HUES6 (cell line): ENCODE measurements at regions not wholly inside any gene's neighbourhood (a gene's known extent, or its start where the extent isn't known, plus 50 kb on each side); places are given as distances from the start of the nearest gene placed in this dataset.

Source experiments
- H3K27ac ChIP-seq: 2 replicates; pipeline ENCODE4 v1.7.0; 2013; ENCODE audit warnings: low read depth, mild to moderate bottlenecking, low read length, inconsistent platforms
- H3K27me3 ChIP-seq: 2 replicates; pipeline ENCODE4 v1.6.1; 2013; ENCODE audit warnings: low read length; ENCODE audit not compliant: control insufficient read depth, insufficient read depth
- H3K36me3 ChIP-seq: 2 replicates; pipeline ENCODE4 v1.6.1; 2013; ENCODE audit warnings: low read length; ENCODE audit not compliant: control insufficient read depth, insufficient read depth
- H3K4me1 ChIP-seq: 2 replicates; pipeline ENCODE4 v1.6.1; 2013; ENCODE audit warnings: low read length; ENCODE audit not compliant: control insufficient read depth, insufficient read depth
- H3K4me3 ChIP-seq: 2 replicates; pipeline ENCODE4 v1.5.1; 2013; ENCODE audit warnings: low read depth, low read length
- H3K9ac ChIP-seq: one replicate; pipeline ENCODE4 v1.6.1; 2013; ENCODE audit warnings: mild to moderate bottlenecking, low read length
- H3K9me3 ChIP-seq: 2 replicates; pipeline ENCODE4 v1.6.1; 2013; ENCODE audit warnings: low read depth, low read length; ENCODE audit not compliant: control insufficient read depth, insufficient read depth

DNA sequence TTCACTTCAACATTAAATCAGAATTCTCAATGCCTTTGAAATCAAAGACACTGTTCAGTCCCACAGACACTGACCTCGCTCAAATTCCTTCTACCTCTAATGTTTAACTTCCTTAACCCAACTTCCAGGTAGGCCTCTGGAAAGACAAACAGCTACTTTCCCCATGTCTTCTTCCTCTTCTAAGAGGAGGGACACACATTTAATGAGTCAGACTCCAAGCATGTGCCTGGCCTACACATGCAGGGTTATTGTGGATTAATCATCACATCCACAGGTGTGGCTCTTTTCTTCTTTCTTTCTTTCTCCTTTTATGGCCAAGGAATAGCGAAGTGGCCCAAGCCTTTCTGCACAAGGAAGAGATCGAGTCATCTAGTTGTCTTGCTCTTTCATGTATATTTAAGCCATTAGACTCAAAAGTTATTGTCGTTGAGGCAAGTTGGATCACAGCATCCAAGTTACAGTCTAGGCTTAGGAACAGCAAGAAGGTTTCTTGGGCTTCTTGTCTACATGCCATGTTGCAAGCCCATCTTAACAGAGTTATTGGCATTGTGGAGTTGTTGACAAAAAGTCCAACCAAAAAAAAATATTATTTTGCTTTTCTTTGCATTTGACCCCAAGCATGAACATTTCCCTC is 387.8 kb downstream of the IRS1 start:
- H3K9me3 ChIP-seq: no peaks in the 10 kb centered on the region
- peaks cover 4% of the 10 kb centered on the region; the same call in 1 of the 2 replicates for H3K4me1 ChIP-seq
- no peaks in the 10 kb centered on the region for H3K36me3 ChIP-seq
- H3K9ac ChIP-seq: no peak overlapping the region
- no peak overlapping the region for H3K4me3 ChIP-seq
- H3K27ac ChIP-seq: no peak overlapping the region
- no peaks in the 10 kb centered on the region for H3K27me3 ChIP-seq

DNA sequence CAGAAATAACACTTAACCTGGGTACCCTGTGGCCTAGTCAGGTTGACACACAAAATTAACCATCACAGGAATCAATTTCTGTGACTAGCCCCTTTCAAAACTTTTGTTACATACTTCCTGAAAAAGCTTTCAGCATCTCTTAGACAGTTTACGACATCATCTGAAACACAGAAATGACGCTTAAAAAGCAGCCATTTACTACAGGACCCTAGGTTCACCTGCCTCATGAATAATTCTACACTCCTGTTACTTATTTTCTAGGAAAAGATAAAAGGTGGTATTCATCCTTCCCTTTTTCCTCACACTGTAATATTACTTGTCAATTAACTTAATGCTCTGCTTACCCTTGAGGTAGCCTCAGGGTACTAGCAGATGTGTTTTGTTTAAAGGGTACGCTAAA is 388.4 kb downstream of the IRS1 start:
- Histone ChIP-seq H3K9me3 (no peaks in the 10 kb centered on the region), H3K4me3 (no peak overlapping the region), H3K27ac (no peak overlapping the region), H3K4me1 (peaks cover 4% of the 10 kb centered on the region; the same call in 1 of the 2 replicates), H3K27me3 (no peaks in the 10 kb centered on the region), H3K36me3 (no peaks in the 10 kb centered on the region), H3K9ac (no peak overlapping the region)

DNA sequence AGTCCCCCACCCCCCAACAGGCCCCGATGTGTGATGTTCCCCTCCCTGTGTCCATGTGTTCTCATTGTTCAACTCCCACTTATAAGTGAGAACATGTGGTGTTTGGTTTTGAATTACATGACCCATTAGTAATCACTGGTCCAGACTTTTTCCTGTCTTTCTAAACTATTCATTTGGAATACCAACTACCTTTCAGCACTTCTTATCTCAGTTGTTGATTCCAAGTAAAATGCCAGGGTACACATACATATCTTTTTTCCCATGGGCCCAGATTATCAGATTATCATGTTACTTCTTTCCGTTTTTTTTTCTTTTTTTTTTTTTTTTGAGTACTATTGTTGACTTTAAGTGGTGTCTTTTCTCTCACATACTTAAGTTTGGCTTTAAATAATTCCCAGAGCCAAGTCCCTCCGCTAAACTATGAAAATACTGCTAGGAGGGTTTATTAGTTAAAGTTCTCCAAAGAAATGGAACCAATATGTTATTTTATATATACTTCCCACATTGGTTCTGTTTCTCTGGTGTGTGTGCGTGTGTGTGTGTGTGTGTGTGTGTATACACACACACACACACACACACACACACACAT is 389.3 kb downstream of the IRS1 start:
- H3K9ac ChIP-seq: no peak overlapping the region
- no peak overlapping the region for H3K27ac ChIP-seq
- peaks cover 4% of the 10 kb centered on the region; the same call in 1 of the 2 replicates for H3K4me1 ChIP-seq

GRCh38 chr2:226409134-226409533 is 390.5 kb downstream of the IRS1 start:
- Histone ChIP-seq H3K27ac (no peak overlapping the region), H3K36me3 (no peaks in the 10 kb centered on the region), H3K27me3 (no peaks in the 10 kb centered on the region)

More for the DNA sequence above, 389.3 kb downstream of the IRS1 start:
- H3K9me3 ChIP-seq: no peaks in the 10 kb centered on the region
- no peaks in the 10 kb centered on the region for H3K27me3 ChIP-seq
- no peaks in the 10 kb centered on the region for H3K36me3 ChIP-seq
- no peak overlapping the region for H3K4me3 ChIP-seq

GRCh38 chr2:226408141-226408540 is 391.5 kb downstream of the IRS1 start:
- H3K27ac ChIP-seq: no peak overlapping the region
- H3K9ac ChIP-seq: no peak overlapping the region
- no peaks in the 10 kb centered on the region for H3K27me3 ChIP-seq
- no peaks in the 10 kb centered on the region for H3K9me3 ChIP-seq
- H3K36me3 ChIP-seq: no peaks in the 10 kb centered on the region
- H3K4me3 ChIP-seq: no peak overlapping the region
- peaks cover 4% of the 10 kb centered on the region; the same call in 1 of the 2 replicates for H3K4me1 ChIP-seq

More at GRCh38 chr2:226409134-226409533, 390.5 kb downstream of the IRS1 start:
- H3K9me3 ChIP-seq: no peaks in the 10 kb centered on the region
- H3K4me1 ChIP-seq: peaks cover 4% of the 10 kb centered on the region; the same call in 1 of the 2 replicates
- H3K4me3 ChIP-seq: no peak overlapping the region
- no peak overlapping the region for H3K9ac ChIP-seq

- Histone ChIP-seq H3K9me3 (no peaks in the 10 kb centered on the region), H3K4me1 (peaks cover 4% of the 10 kb centered on the region; the same call in 1 of the 2 replicates), H3K4me3 (no peak overlapping the region), H3K36me3 (no peaks in the 10 kb centered on the region), H3K9ac (no peak overlapping the region), H3K27me3 (no peaks in the 10 kb centered on the region), H3K27ac (no peak overlapping the region)
These were observed 392.5 kb downstream of the IRS1 start for GRCh38 chr2:226407135-226407534.

DNA sequence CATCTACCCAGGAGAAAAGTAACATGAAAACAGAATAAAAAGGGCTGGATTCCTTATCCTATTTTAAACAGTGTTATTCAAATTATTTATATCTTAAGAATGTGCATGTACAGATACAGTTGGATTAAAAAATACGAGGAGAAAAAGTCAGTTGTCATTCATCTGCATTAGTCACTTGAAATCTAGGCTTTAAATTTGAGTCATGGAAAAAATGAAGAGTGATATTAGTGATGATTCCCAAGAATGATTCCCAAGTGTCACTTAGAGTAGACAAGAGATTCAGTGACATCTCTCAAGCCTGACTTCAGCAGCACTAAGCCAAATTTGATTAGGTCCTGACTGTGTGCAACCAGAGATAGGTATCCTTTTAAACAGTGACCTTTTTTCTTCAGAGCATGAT is 394.2 kb downstream of the IRS1 start:
- H3K9ac ChIP-seq: no peak overlapping the region
- H3K4me3 ChIP-seq: no peak overlapping the region
- H3K27me3 ChIP-seq: no peaks in the 10 kb centered on the region
- no peaks in the 10 kb centered on the region for H3K9me3 ChIP-seq
- peaks cover 4% of the 10 kb centered on the region; the same call in 1 of the 2 replicates for H3K4me1 ChIP-seq
- H3K27ac ChIP-seq: no peak overlapping the region
- no peaks in the 10 kb centered on the region for H3K36me3 ChIP-seq

DNA sequence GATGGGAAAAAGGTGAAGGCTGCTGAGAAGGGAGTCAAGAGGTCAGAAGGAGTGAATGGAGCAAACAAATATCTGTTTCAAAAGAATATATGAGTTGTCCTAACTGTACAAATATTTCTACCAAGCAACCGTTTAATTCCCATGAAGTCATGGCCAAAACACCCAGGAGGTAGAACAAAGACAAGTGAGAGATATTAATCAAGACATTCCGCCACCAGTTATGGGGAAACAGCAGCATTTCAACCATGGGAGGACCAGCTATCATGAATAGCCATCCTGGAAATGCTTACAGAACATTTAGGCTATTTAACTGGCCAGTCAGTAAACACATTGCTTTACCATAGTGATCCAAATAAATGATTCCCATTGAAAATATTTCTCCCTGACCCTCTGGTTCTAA is 396.3 kb downstream of the IRS1 start:
- H3K36me3 ChIP-seq: no peaks in the 10 kb centered on the region
- no peak overlapping the region for H3K27ac ChIP-seq
- no peak overlapping the region for H3K9ac ChIP-seq
- no peak overlapping the region for H3K4me3 ChIP-seq
- peaks cover 3% of the 10 kb centered on the region; the same call in 1 of the 2 replicates for H3K4me1 ChIP-seq
- H3K9me3 ChIP-seq: no peaks in the 10 kb centered on the region
- no peaks in the 10 kb centered on the region for H3K27me3 ChIP-seq

GRCh38 chr2:226399006-226399405 is 400.6 kb downstream of the IRS1 start:
- Histone ChIP-seq H3K36me3 (no peaks in the 10 kb centered on the region), H3K9ac (no peak overlapping the region)

DNA sequence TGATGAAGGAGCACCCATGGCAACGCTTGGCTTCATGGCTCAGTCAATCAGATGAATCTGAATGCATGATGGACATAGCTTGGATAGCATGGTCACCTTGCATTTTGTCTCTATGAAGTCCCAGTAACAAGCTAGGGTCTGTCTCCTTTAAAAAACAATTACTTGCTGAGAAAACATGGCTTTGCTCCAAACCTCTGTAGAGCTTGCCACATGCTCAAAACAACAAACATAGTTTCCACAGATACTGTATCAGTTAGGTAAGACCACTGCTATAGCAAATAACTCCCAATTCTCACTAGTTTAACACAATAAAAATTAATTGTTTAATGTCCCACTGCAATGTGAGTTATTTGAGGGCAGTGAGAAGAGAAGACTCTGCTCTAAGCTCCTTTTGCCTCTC is 401.0 kb downstream of the IRS1 start:
- Histone ChIP-seq H3K9ac (no peak overlapping the region), H3K9me3 (no peaks in the 10 kb centered on the region), H3K27ac (no peak overlapping the region), H3K36me3 (no peaks in the 10 kb centered on the region), H3K4me1 (no peaks in the 10 kb centered on the region), H3K4me3 (no peak overlapping the region), H3K27me3 (no peaks in the 10 kb centered on the region)

More at GRCh38 chr2:226399006-226399405, 400.6 kb downstream of the IRS1 start:
- Histone ChIP-seq H3K4me3 (no peak overlapping the region), H3K9me3 (no peaks in the 10 kb centered on the region), H3K27me3 (no peaks in the 10 kb centered on the region), H3K27ac (no peak overlapping the region), H3K4me1 (no peaks in the 10 kb centered on the region)

DNA sequence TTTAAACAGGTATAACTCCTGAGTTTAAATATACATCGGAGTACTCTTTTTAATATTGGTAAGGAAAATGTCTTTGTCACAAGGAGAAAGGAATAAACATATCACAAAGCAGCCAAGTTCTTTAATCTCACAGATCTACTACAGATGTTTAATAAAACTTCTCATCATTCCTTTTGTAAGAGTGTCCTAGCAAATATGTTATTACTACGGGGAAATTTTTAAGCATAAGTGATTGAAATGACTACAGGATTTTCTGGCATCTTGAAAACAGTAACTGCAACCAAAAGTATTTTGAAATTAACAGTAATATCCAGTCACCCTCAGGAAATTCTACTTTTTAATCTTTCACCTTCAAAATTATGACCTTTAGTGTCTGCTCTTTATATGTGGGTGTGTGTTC is 403.1 kb downstream of the IRS1 start:
- Histone ChIP-seq H3K4me1 (no peaks in the 10 kb centered on the region), H3K27me3 (no peaks in the 10 kb centered on the region), H3K36me3 (no peaks in the 10 kb centered on the region), H3K9ac (no peak overlapping the region), H3K4me3 (no peak overlapping the region), H3K9me3 (no peaks in the 10 kb centered on the region), H3K27ac (no peak overlapping the region)
